ENCODE measurements at regions not wholly inside any gene's neighbourhood (a gene's known extent, or its start where the extent isn't known, plus 50 kb on each side); places are given as distances from the start of the nearest gene placed in this dataset.

- TF ChIP-seq TAF1 (conservative IDR thresholded peaks at IDR 0.05): no peak
- TF ChIP-seq HNF4G (IDR thresholded peaks at IDR 0.05): no peak
These were observed 194.4 kb upstream of the PPFIA2 start (continued) for GRCh38 chr12:81953541-81953940.

DNA sequence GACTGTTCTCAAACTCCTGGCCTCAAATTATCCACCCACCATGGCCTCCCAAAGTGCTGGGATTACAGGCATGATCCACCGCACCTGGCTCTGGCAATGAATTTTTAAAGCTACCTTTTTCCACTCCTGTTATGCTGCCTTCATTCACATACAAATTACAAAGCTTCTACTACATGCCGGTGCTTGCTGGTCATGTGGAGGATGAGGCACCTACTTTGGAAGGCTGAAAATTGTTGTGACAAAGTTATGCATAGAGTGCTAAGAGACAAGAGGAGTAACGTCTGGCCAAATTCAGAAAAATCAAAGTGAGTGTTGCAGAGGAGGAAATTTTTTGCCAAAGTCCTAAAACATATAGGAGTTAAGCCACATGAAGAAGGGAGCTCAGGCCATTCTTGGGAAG lies 191.7 kb upstream of the PPFIA2 start:
- WGBS: 82% methylated on average over 3 of the region's 3 CpGs
- no peak for DNase-seq (ENCODE audit: low spot score)
- H3K9ac ChIP-seq (ENCODE audit: low read depth in 1 of 2, low read length in 2 of 2): no peak overlapping the region
- no peaks in the 10 kb centered on the region for H3K9me3 ChIP-seq (ENCODE audit: control insufficient read depth in 4 of 4, low read length in 3 of 4)
- no peaks in the 10 kb centered on the region for H3K27me3 ChIP-seq (ENCODE audit: control insufficient read depth in 4 of 4, insufficient read depth in 4 of 4, low read length in 3 of 4)
- H3K27ac ChIP-seq (ENCODE audit: low read depth in 1 of 2, low read length in 2 of 2): no peak overlapping the region
- TF ChIP-seq, protein P1, sequence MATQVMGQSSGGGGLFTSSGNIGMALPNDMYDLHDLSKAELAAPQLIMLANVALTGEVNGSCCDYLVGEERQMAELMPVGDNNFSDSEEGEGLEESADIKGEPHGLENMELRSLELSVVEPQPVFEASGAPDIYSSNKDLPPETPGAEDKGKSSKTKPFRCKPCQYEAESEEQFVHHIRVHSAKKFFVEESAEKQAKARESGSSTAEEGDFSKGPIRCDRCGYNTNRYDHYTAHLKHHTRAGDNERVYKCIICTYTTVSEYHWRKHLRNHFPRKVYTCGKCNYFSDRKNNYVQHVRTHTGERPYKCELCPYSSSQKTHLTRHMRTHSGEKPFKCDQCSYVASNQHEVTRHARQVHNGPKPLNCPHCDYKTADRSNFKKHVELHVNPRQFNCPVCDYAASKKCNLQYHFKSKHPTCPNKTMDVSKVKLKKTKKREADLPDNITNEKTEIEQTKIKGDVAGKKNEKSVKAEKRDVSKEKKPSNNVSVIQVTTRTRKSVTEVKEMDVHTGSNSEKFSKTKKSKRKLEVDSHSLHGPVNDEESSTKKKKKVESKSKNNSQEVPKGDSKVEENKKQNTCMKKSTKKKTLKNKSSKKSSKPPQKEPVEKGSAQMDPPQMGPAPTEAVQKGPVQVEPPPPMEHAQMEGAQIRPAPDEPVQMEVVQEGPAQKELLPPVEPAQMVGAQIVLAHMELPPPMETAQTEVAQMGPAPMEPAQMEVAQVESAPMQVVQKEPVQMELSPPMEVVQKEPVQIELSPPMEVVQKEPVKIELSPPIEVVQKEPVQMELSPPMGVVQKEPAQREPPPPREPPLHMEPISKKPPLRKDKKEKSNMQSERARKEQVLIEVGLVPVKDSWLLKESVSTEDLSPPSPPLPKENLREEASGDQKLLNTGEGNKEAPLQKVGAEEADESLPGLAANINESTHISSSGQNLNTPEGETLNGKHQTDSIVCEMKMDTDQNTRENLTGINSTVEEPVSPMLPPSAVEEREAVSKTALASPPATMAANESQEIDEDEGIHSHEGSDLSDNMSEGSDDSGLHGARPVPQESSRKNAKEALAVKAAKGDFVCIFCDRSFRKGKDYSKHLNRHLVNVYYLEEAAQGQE (IDR thresholded peaks at IDR 0.05): no peak
- no peak for TF ChIP-seq ZBTB33 (IDR thresholded peaks at IDR 0.05)
- no peak for TF ChIP-seq ATF3 (IDR thresholded peaks at IDR 0.05)
- TF ChIP-seq HNF4A (conservative IDR thresholded peaks at IDR 0.05): no peak
- no peak for TF ChIP-seq FOXA1 (IDR thresholded peaks at IDR 0.05)
- no peak overlapping the region for H3K4me3 ChIP-seq (ENCODE audit: low read depth in 1 of 3, low read length in 3 of 3)
- no peaks in the 10 kb centered on the region for H3K36me3 ChIP-seq (ENCODE audit: control insufficient read depth in 4 of 4, insufficient read depth in 3 of 4, low read depth in 1 of 4, low read length in 3 of 4)
- no peaks in the 10 kb centered on the region for H3K4me1 ChIP-seq (ENCODE audit: control insufficient read depth in 4 of 4, insufficient read depth in 4 of 4, low read length in 3 of 4)

- TF ChIP-seq, protein P1 (IDR thresholded peaks at IDR 0.05): no peak
- TF ChIP-seq HNF4A (conservative IDR thresholded peaks at IDR 0.05) (no peak), RXRA (IDR thresholded peaks at IDR 0.05) (no peak), RAD21 (IDR thresholded peaks at IDR 0.05) (no peak), FOXA1 (IDR thresholded peaks at IDR 0.05) (no peak), ZBTB33 (IDR thresholded peaks at IDR 0.05) (no peak), HNF4G (IDR thresholded peaks at IDR 0.05) (no peak), SP1 (IDR thresholded peaks at IDR 0.05) (no peak), ATF3 (IDR thresholded peaks at IDR 0.05) (no peak), YY1 (IDR thresholded peaks at IDR 0.05) (no peak), NR2F2 (IDR thresholded peaks at IDR 0.05) (no peak), EGR1 (IDR thresholded peaks at IDR 0.05; ENCODE audit: low read depth in 2 of 2) (no peak)
- TF ChIP-seq, protein P2, sequence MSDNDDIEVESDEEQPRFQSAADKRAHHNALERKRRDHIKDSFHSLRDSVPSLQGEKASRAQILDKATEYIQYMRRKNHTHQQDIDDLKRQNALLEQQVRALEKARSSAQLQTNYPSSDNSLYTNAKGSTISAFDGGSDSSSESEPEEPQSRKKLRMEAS (IDR thresholded peaks at IDR 0.05): no peak
- no peaks in the 10 kb centered on the region for H3K36me3 ChIP-seq (ENCODE audit: control insufficient read depth in 4 of 4, insufficient read depth in 3 of 4, low read depth in 1 of 4, low read length in 3 of 4)
- 31% methylated on average over 2 of the region's 2 CpGs for WGBS
- H3K4me3 ChIP-seq (ENCODE audit: low read depth in 1 of 3, low read length in 3 of 3): no peak overlapping the region
- H3K4me1 ChIP-seq (ENCODE audit: control insufficient read depth in 4 of 4, insufficient read depth in 4 of 4, low read length in 3 of 4): no peaks in the 10 kb centered on the region
- no peaks in the 10 kb centered on the region for H3K27me3 ChIP-seq (ENCODE audit: control insufficient read depth in 4 of 4, insufficient read depth in 4 of 4, low read length in 3 of 4)
- H3K9me3 ChIP-seq (ENCODE audit: control insufficient read depth in 4 of 4, low read length in 3 of 4): no peaks in the 10 kb centered on the region
- no peak overlapping the region for H3K9ac ChIP-seq (ENCODE audit: low read depth in 1 of 2, low read length in 2 of 2)
- H3K27ac ChIP-seq (ENCODE audit: low read depth in 1 of 2, low read length in 2 of 2): no peak overlapping the region
- no peak for DNase-seq (ENCODE audit: low spot score)
These were observed 190.7 kb upstream of the PPFIA2 start for GRCh38 chr12:81949841-81950308.
